IMR-90 (cell line): ENCODE measurements at regions not wholly inside any gene's neighbourhood (a gene's known extent, or its start where the extent isn't known, plus 50 kb on each side); places are given as distances from the start of the nearest gene placed in this dataset.

ENCODE experiments used
- BHLHE40 ChIP-seq: fragments of 150-350 bp; IDR thresholded peaks from 2 replicates; pipeline ENCODE4 v1.6.1; 2016; ENCODE audit warnings: mild to moderate bottlenecking, low read depth, low read length
- CEBPB ChIP-seq: IDR thresholded peaks from 2 replicates; pipeline ENCODE4 v1.6.1; 2012; ENCODE audit warnings: low read depth, low read length, improper control_type of control experiment
- CHD1 ChIP-seq: IDR thresholded peaks from 2 replicates; pipeline ENCODE4 v1.6.1; 2012; ENCODE audit warnings: low read depth, low read length, improper control_type of control experiment
- FOS ChIP-seq: fragments of 150-350 bp; IDR thresholded peaks from 2 replicates; pipeline ENCODE4 v1.6.1; 2016; ENCODE audit warnings: low read depth, low read length
- MAZ ChIP-seq: IDR thresholded peaks from 2 replicates; pipeline ENCODE4 v1.6.1; 2012; ENCODE audit warnings: low read depth, mild to moderate bottlenecking, low read length, improper control_type of control experiment, moderate library complexity, borderline replicate concordance
- MXI1 ChIP-seq: IDR thresholded peaks from 2 replicates; pipeline ENCODE4 v1.6.1; 2012; ENCODE audit warnings: low read depth, mild to moderate bottlenecking, low read length, moderate library complexity, borderline replicate concordance
- POLR2A ChIP-seq: IDR thresholded peaks from 2 replicates; pipeline ENCODE4 v1.6.1; 2012; ENCODE audit warnings: mild to moderate bottlenecking, low read depth, low read length
- RAD21 ChIP-seq: IDR thresholded peaks from 2 replicates; pipeline ENCODE4 v1.6.1; 2012; ENCODE audit warnings: low read length, improper control_type of control experiment
- RFX5 ChIP-seq: IDR thresholded peaks from 2 replicates; pipeline ENCODE4 v1.8.0; 2012; ENCODE audit warnings: low read depth, mild to moderate bottlenecking, low read length, moderate library complexity
- SMC3 ChIP-seq: fragments of 150-350 bp; IDR thresholded peaks from 2 replicates; pipeline ENCODE4 v1.6.1; 2016; ENCODE audit warnings: low read depth, mild to moderate bottlenecking, antibody characterized with exemption, low read length, moderate library complexity
- TF ChIP-seq, protein P1 (sequence below): conservative IDR thresholded peaks from 2 replicates; pipeline ENCODE4 v1.5.1; 2012; ENCODE audit warnings: mild to moderate bottlenecking, low read depth, low read length, improper control_type of control experiment
- TF ChIP-seq, protein P2 (sequence below): fragments of 150-350 bp; IDR thresholded peaks from 2 replicates; pipeline ENCODE4 v1.6.1; 2017; ENCODE audit warnings: mild to moderate bottlenecking, antibody characterized with exemption, low read length, low read depth
- TF ChIP-seq, protein P3 (sequence below): fragments of 150-350 bp; IDR thresholded peaks from 2 replicates; pipeline ENCODE4 v1.6.1; 2016; ENCODE audit warnings: low read depth, mild to moderate bottlenecking, low read length, moderate library complexity, borderline replicate concordance

DNA sequence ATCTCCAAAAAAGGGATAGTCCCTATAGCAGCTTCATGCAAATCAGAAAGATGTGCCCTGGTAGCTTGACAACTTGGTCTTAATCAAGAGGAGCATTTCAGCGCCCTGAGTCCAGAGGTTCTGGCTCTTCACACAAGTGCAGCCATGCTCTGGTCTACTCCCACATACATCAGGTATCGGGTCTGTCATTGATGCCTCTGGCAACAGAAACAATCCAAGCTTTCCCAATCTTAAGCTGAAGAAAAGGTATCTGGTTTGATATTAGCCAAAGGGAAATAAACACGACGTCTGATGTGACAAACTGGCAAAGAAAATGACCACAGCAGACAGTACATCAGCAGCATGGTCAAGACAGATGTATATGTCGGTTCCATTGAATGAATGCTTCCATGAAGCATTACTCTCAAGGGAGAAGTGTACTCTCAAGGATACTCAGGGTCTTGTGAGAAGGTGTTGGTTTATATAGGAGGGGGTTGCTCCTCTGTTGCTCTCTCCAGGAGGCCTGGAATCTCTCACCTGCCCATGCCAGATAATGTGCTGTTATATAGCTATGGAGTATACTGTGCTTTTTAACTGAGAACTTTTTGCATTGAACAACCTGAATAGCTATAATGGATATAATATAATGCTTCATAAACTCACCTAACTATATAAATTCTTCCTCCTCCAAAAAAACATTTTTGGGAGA, 879.6 kb upstream of the PCDH10 start:
- TF ChIP-seq, protein P1, sequence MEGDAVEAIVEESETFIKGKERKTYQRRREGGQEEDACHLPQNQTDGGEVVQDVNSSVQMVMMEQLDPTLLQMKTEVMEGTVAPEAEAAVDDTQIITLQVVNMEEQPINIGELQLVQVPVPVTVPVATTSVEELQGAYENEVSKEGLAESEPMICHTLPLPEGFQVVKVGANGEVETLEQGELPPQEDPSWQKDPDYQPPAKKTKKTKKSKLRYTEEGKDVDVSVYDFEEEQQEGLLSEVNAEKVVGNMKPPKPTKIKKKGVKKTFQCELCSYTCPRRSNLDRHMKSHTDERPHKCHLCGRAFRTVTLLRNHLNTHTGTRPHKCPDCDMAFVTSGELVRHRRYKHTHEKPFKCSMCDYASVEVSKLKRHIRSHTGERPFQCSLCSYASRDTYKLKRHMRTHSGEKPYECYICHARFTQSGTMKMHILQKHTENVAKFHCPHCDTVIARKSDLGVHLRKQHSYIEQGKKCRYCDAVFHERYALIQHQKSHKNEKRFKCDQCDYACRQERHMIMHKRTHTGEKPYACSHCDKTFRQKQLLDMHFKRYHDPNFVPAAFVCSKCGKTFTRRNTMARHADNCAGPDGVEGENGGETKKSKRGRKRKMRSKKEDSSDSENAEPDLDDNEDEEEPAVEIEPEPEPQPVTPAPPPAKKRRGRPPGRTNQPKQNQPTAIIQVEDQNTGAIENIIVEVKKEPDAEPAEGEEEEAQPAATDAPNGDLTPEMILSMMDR, result no peak
- TF ChIP-seq SMC3 (no peak), RAD21 (no peak), POLR2A (no peak), MAZ (no peak), CEBPB (no peak), BHLHE40 (no peak), MXI1 (no peak), FOS (no peak), CHD1 (no peak), RFX5 (no peak)
- TF ChIP-seq, protein P2, sequence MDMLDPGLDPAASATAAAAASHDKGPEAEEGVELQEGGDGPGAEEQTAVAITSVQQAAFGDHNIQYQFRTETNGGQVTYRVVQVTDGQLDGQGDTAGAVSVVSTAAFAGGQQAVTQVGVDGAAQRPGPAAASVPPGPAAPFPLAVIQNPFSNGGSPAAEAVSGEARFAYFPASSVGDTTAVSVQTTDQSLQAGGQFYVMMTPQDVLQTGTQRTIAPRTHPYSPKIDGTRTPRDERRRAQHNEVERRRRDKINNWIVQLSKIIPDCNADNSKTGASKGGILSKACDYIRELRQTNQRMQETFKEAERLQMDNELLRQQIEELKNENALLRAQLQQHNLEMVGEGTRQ, result no peak
- TF ChIP-seq, protein P3, sequence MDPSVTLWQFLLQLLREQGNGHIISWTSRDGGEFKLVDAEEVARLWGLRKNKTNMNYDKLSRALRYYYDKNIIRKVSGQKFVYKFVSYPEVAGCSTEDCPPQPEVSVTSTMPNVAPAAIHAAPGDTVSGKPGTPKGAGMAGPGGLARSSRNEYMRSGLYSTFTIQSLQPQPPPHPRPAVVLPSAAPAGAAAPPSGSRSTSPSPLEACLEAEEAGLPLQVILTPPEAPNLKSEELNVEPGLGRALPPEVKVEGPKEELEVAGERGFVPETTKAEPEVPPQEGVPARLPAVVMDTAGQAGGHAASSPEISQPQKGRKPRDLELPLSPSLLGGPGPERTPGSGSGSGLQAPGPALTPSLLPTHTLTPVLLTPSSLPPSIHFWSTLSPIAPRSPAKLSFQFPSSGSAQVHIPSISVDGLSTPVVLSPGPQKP, result no peak
